GM21360 (cell line): ENCODE measurements at regions not wholly inside any gene's neighbourhood (a gene's known extent, or its start where the extent isn't known, plus 50 kb on each side); places are given as distances from the start of the nearest gene placed in this dataset.

Experiments used
- ATAC-seq: cut with Tn5 transposase; IDR thresholded peaks from one replicate; pipeline ENCODE4 v1.9.1; 2021; ENCODE audit warnings: mild to moderate bottlenecking, moderate library complexity; ENCODE audit not compliant: unreplicated experiment

DNA sequence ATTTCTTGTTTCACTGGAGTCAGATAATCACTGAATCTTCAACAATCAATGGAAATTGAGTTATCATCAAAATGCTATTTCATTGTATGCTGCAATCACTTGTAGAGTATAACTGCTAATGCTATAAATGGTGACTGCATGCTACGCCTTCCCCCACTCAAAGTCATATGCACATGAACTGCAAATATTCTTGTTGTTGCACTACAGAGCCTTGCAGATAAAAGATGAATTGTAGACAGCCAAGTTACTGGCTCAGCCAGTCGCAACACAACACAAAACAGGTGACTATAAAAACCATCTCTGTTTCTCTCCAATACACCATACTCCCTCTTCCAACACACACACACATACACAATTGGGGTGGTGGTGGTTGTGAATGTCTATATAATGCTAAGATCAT, 171.0 kb upstream of the HMGA2 start:
- no peak for ATAC-seq

DNA sequence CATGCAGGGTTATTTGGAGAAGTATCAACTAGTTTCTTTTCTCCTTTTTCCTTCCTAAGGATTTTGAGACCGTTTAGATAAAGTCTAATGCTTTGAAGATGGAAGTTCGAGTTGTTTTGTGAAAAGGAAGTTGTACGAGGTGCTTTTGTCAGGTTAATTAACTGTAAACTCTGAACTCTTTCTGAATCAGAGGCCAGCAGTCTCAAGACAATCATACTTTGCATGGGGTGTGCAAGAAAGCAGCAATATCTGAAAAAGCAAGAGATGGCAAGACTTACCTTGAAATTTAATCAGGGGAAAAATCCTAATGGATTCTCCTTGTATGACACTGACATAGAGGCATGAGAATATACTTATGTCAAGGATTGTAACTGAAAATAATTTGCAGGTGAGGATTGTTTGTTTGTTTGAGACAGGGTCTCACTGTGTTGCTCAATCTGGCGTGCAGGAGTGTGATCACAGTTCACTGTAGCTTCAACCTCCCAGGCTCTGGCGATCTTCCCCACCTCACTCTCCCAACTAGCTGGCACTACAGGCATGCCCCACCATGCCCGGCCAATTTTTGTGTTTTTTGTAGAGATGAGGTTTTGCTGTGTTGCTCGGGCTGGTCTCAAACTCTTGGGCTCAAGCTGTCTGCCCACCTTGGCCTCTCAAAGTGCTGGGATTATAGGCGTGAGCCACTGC, 170.2 kb upstream of the HMGA2 start:
- no peak for ATAC-seq

DNA sequence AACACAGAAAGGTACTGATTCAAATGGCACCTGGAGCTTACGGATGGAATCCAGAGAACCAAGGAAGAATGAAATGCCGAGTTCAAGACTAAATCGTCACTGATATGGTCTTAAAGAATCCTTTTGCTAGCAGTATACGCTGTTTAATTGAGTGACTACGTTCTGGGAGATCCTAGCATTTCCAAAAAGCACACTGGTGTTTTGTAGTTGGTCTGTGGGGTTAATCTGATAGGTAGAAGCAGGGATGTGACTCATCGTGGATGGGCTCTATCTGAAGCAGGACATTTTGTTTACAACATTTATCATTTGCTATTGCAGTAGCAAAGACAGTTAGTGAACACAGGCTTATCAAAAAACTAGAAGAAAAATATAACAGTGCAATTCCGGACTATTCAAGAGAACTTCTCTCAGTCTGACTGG, 169.2 kb upstream of the HMGA2 start:
- no peak for ATAC-seq

DNA sequence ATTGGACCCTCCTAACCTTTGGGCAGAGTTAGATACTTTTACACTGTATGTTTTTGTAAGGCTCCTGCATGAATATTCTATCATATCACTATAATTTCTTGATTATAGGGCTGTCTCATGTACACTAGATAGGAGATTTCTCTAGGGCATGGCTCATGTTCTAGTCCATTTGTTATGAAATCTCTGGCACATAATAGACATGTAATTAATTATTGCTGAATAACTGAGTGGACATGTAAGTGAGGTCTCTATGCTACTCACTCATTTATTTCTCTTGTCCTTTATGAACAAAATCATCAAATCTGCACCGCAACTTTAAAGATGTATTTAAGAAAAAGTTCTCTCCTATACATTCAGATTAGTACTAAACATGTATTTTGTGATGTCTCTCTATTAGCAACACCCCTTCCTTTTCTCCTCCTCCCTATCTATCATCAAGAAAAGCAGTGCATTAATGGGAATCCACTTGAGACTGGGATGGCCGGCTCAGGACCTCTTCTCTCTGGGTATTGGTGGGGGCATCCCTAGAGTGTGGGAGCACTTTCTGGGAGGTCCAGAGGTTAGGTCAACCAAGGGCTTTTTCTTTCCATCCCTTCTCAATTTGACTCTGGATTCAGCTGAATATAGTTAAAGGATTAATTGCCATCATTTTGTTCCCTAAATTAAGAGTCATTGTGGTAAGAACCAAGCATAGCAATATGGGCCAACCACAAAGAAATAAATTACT, 168.0 kb upstream of the HMGA2 start:
- no peak for ATAC-seq

DNA sequence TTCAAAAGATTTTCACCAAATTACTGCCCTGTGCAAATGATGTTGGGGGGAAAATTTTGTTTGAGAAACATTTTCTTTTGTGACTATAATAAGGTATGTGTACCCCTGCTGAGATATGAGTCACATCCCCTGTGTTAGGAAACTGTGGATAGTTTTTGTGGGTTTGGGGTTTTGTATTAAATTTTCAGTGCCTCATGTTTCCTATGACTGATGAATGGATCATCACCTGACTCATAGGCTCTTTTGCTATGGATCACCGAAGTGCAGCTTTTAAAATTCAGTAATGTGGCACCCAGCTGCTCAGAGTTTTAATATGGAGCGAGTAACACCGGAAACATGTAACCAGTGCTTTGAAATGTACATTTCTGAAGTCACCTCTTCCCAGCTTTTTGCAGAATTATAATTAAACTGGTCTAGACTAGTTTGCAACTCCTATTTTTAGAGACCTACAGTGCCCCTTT, 167.4 kb upstream of the HMGA2 start:
- ATAC-seq: no peak

DNA sequence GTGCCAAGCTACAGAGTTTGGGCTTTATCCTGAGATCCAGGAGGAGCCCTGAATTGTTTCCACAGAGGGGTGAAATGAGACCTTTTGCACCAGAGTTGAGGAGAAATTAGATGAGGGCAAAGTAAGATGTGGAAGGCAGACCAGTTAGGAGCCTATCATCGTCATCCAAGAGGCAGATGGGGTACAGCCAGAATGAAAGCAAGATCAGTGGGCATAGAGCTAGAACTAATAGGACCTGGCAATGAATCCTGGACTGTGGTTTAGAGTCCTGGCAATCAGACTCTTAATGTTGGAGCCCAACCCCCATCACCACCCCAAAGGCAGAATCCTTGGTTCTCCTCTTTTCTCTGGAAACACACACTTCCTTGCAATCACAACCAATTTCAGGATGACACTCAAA, 166.6 kb upstream of the HMGA2 start:
- ATAC-seq: no peak

DNA sequence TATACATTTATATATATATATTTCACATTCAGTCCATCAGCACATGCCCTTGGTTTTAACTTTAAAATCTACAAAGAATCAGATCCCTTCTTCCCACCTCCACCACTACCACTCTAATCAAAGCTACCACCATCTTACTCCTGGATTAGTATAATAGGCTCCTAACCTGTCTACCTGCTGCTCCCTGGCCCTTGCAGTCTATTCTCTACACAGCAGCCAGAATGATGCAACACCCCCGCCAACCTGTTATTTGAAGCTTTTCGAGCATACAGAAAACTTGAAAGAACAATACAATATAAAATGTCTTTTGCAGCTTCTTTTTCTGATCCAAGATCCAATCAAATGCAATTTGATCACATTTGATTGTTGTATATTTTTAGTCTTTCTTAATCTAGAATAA, 165.9 kb upstream of the HMGA2 start:
- no peak for ATAC-seq

DNA sequence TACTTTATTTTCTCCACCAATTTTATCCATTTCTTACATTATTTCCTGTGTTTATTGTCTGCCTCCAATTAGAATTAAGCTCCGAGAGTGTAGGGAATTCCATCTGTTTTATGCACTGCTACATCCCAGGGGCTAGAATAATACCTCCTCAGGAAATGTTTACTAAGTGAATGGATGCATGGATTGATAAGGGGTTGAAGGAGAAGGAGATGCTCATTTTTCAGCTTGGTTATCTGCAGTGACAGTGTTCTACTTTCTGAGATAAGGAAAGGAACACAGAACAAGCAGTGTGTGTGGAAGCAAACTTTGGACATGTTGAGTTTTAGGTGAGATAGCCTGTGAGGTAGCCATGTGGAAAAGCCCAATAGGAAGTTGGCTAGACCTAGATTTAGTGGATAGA, 164.6 kb upstream of the HMGA2 start:
- no peak for ATAC-seq

DNA sequence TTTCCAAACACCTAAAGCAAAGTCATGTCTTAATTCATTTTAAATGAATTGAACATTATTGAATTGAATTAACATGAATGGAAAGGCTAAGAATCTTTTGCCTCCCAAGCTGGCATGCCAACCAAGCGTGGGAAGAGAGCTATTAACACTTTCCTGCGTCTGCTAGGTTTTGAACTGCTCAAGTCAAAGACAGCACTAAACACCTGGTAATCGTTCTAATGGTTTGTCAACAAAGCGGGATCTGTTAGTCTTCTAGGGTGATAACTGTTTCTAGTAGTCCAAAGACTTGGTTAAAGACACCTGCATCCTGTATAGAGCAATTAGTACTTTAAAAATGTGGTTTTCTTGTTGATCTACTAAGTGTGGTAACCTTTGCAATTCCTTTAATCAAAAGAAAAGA, 164.2 kb upstream of the HMGA2 start:
- no peak for ATAC-seq

DNA sequence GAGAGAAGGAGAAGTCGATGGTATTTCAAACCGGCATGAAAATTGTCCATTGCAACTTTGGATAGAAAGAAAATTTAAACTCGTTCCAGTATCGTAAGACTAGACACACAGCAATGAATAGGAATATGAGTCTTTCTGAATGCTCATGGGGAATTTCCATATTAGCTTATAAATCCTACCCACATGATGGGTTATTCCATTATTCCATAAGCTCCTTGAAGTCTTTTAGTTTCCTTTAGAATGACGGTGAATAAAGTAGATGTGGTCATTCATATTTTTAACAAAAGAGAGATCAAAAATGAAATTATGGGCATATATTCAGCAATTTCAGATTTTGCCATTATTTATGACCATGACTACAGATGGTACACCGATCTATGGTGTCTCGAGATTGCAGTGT, 163.4 kb upstream of the HMGA2 start:
- no peak for ATAC-seq

DNA sequence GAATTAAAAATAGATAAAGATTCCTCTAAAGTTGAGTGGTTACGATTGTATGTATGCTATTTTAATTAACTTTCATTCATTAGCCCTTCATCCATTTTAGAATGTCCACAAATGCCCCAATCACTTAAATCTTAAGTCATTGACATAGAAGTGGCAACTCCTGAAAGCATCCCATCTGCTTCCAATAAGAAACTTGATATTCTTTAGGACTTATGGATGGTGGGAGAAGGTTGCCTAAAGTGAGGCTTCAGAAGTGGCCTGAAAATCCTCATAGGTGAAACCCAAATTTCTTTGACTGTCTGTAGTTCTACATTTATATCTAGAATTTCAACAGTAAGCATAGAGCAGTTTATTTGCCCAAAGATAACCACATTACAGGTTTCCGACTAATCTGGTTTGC, 161.7 kb upstream of the HMGA2 start:
- ATAC-seq: no peak

DNA sequence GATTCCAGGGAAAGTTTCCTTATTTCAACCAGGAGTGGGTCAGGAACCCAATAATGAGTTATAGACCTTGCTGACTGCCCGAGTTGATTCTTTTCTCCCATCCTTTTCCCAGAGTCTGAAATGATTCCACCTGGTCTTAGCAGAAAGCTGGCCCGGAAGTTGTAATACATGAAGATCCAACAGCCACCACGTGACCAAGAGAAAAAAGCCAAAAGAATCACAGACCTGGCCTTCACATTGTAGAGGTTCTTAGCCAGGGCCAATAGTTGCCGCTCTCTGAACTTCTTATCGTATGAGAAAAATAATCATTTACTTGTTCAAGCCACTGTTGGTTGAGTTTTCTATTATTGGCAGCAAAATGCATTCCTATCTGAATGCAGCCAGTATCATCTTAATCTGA, 161.2 kb upstream of the HMGA2 start:
- no peak for ATAC-seq

DNA sequence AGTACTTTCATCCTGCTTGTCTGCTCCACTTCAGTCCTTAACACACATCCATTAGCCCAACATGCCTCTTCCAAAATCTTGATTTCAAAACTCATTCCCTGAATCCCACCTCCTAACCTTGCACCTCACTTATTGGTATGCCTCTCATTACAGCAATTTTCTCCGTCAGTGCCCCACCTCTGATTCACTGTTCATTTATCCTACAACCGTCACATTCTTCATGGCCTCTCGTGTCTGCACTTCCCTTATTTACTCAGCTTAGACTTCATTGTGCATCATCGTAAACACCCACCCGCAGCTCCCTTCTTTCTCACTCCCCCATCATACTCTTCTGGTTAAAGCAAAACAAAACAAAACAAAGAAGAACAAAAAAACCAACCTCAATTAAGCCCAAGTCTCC, 160.6 kb upstream of the HMGA2 start:
- ATAC-seq: no peak

DNA sequence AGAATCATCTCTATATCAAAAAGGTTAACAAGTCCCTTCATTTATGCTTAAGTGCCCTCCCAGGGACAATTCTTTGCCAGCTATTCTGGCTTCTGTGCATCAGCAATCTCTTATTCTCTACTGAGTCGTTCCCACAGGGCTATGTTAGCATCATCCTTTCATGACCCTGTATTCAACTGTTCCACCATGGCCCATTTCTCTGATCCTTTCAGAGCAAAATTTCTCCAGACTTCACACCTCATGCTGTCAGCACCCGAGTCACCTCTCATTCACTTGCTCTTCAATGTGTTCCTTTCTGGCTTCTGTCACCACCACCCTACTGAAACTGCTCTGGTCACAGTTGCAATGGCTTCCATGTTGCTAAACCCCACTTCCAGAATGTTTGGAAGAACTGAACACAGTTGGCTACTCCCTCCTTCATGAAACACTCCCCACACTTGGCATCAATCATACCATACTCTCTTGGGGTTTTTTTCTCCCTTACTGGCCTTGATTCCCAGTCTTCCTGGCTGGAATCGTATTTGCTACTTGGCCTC, 159.5 kb upstream of the HMGA2 start:
- ATAC-seq: no peak

DNA sequence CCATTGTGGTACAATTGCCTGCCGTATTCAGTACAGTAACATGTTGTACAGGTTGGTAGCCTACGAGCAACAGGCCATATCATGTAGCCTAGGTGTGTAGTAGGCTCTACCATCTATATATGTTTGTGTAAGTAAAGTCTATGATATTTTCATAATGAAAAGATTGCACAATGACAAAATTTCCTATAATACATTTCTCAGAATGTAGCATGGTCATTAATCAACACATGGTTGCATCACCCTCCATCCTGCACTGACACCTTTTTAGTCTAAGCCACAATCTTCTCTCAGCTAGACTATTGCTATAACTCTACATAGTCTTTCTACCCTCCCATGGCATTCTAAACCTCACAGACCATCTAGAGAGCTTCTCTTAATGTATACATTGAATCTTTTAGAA, 158.5 kb upstream of the HMGA2 start:
- no peak for ATAC-seq

DNA sequence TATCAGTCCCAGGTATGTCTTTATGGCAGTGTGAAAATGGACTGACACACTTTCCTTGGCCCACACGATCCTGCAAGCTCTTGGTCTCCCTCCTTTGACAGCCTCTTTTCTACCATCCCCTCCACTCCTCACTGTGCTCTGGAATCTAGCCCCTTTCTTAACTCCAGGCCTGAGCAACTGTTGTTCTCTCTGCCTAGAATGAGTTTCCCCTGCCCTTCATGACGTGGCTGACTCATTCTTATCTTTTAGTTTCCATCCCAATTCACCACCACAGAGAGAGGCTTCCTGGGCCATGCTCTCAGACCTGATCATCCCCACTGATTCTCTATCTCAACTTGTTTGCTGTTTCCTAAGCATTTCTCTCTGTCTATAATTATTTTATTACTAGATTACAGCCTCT, 157.4 kb upstream of the HMGA2 start:
- ATAC-seq: no peak

DNA sequence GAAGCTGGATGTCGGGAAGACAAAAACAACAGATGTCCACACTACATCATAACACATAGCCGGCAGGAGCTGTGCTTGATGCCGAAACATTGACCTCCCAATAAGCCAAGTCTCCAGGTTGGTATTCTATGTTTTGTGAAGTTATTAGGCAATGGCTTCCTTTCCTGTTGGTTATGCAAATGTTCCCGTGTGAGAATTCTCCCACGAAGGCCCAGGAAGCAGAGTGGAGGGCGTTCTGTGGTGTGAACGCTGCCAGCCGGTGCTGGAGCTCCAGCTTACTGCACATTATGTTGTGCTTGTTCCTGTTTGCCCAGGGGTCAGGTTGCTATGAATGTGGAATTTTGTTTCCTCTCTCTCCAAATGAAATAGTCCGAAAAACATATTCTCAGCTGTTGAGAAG, 156.4 kb upstream of the HMGA2 start:
- no peak for ATAC-seq

DNA sequence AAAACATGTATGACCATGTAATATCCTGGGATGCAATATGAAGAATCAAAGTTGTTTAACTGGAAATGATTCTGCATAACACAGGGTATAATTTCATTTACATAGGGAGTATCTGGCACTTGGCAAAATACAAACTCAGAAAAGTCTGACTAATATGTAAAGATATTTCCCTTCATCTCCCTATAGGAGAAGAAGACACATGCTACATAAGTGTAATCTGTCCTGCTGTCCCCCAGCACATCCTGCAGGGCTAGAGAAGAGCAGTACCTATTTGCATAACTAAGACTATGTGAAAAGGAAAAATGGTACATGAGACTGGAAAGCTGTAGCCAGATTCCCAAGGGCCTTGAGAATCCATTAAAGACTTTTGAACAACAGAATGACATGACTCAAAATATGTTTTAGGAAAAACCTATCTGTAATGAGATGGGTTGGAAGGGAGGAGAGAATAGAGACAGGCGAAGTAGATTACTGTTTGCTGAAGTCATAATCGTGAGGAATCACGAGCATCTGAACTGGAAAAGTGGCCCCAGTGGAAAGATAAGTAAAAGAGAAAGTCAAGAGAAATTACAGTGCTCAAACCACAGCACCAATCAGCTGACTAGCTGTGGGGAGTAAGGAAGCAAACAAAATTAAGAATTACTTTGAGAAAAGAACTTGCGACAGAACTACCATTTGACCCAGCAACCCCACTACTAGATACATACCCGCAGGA, 155.1 kb upstream of the HMGA2 start:
- ATAC-seq: no peak

DNA sequence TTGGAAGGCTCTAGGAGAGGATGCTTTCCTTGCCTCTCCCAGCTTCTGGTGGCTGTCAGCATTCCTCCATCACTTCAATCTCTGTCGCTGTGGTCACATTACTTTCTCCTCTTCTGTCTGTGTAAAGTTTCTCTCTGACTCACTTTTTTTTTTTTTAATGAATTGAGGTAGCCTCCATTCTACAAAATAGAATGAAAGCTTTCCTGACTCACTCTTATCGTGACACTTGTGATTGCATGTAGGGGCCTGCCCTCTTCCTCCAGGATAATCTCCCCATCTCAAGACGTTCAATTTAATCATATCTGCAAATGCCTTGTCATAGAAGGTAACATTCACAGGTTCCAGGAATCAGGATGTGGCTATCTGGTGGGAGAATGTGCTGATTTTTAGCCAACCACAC, 153.5 kb upstream of the HMGA2 start:
- no peak for ATAC-seq

DNA sequence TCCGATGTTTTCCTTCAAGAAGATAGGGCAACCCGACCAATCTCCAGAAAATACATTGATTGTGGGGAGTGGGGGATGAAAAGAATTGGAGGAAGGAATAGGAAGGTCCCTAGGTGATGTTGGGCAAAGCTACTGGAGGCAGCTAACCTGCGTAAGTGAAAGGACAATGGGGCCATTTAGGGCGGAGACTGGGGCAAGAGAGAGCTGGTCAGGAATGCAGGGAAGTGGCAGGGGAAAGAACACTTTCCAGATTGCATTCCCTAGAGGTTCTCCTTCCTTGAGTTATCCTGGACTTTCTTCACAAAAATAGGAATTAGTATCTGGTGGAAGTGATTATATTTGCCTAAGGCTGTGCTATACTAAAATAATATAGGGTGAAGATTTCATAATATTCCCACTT, 151.8 kb upstream of the HMGA2 start:
- ATAC-seq: no peak

DNA sequence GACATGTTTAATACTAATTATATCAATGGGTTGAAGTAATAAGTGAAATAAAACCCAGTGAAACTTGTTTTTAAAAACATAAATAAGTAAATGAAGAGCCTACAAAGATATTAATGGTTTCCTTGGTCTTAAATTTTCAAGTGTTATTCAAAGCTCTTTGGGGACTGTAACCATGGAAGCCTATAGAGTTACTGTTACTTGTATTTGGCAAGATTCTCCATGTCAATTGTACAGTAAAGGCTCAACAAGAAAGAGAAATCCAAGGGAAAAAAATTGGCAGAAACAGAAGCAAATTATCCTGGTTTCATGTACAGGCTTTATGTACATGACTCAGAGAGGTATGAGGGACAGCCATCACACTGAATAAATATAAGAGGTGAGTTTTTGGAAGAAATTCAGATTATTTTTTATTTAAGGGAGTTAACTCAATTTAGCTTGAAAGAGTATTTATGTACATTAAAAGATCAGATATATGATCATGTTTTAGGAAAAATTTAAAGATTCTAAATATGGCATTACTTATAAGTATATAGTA, 151.1 kb upstream of the HMGA2 start:
- ATAC-seq: no peak

DNA sequence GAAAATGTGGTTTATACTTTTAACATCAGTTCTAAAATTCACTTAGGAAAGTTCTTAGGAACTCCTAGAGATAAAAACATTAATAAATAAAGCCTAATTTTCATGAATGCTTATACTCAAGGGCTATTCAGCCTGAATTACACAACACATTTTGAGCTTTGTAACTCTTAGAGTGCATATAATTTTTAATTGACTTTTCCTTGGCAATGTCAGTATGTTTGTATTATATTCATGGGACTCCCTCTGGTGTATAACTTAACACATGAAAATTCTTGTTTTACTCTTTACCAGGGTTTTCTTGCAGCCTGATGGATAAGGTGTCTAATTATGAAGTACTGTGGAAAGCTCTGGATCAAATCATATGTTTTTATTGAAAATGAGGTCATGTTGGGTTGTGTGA, 150.6 kb upstream of the HMGA2 start:
- ATAC-seq: no peak
